HepG2 (cell line): ENCODE measurements at regions not wholly inside any gene's neighbourhood (a gene's known extent, or its start where the extent isn't known, plus 50 kb on each side); places are given as distances from the start of the nearest gene placed in this dataset.

Experiments used
- ARNT ChIP-seq: fragments of 450-650 bp; IDR thresholded peaks from 2 replicates; pipeline ENCODE4 v1.6.1; 2017
- CAMTA2 ChIP-seq: sonication (generic); formaldehyde crosslinking; IDR thresholded peaks from 2 replicates; pipeline ENCODE4 v1.4.0; 2020; ENCODE audit warnings: mild to moderate bottlenecking, missing genetic modification reagents, borderline replicate concordance
- CENPT ChIP-seq: sonication (generic); formaldehyde crosslinking; IDR thresholded peaks from 2 replicates; pipeline ENCODE4 v1.8.0; 2022; ENCODE audit warnings: low read depth, mild to moderate bottlenecking, moderate library complexity, missing genetic modification reagents
- GATA4 ChIP-seq: sonication (generic); IDR thresholded peaks from 2 replicates; pipeline ENCODE4 v1.6.1; 2016; ENCODE audit warnings: antibody characterized with exemption, low read depth, borderline replicate concordance
- HDAC2 ChIP-seq: sonication (generic); formaldehyde crosslinking; IDR thresholded peaks from 2 replicates; pipeline ENCODE4 v1.4.0; 2020; ENCODE audit warnings: missing genetic modification reagents
- HNF4A ChIP-seq: sonication (generic); formaldehyde crosslinking; IDR thresholded peaks from 2 replicates; pipeline ENCODE4 v1.4.0; 2020; ENCODE audit warnings: missing genetic modification reagents
- MIXL1 ChIP-seq: IDR thresholded peaks from 2 replicates; pipeline ENCODE4 v1.6.1; 2016
- NR2C2 ChIP-seq: sonication (generic); formaldehyde crosslinking; IDR thresholded peaks from 2 replicates; pipeline ENCODE4 v1.4.0; 2020; ENCODE audit warnings: missing genetic modification reagents, mild to moderate bottlenecking, moderate library complexity, borderline replicate concordance
- PCBP1 ChIP-seq: fragments of 200-400 bp; formaldehyde crosslinking; IDR thresholded peaks from 2 replicates; pipeline ENCODE4 v1.6.1; 2017; ENCODE audit warnings: mild to moderate bottlenecking, low read depth, low read length, borderline replicate concordance
- PITX1 ChIP-seq: sonication (generic); formaldehyde crosslinking; IDR thresholded peaks from 2 replicates; pipeline ENCODE4 v1.5.1; 2020; ENCODE audit warnings: mild to moderate bottlenecking, missing genetic modification reagents
- RXRB ChIP-seq: IDR thresholded peaks from 2 replicates; pipeline ENCODE4 v1.6.1; 2016; ENCODE audit warnings: borderline replicate concordance, missing genetic modification reagents, missing compliant biosample characterization
- SMAD3 ChIP-seq: sonication (generic); formaldehyde crosslinking; IDR thresholded peaks from 2 replicates; pipeline ENCODE4 v1.4.0; 2020; ENCODE audit warnings: missing genetic modification reagents
- TBL1XR1 ChIP-seq: fragments of 150-350 bp; IDR thresholded peaks from 2 replicates; pipeline ENCODE4 v1.6.1; 2014; ENCODE audit warnings: borderline replicate concordance, low read length; ENCODE audit not compliant: partially characterized antibody
- TCF7L2 ChIP-seq: IDR thresholded peaks from 2 replicates; pipeline ENCODE4 v1.6.1; 2011; ENCODE audit warnings: mild to moderate bottlenecking, low read depth, low read length, moderate library complexity
- ZNF17 ChIP-seq: sonication (generic); formaldehyde crosslinking; IDR thresholded peaks from 2 replicates; pipeline ENCODE4 v1.5.0; 2020; ENCODE audit warnings: mild to moderate bottlenecking, missing genetic modification reagents
- ZNF256 ChIP-seq: sonication (generic); formaldehyde crosslinking; conservative IDR thresholded peaks from 2 replicates; pipeline ENCODE4 v1.4.0; 2020; ENCODE audit warnings: missing genetic modification reagents
- ZNF441 ChIP-seq: sonication (generic); formaldehyde crosslinking; IDR thresholded peaks from 2 replicates; pipeline ENCODE4 v1.7.0; 2021; ENCODE audit warnings: missing genetic modification reagents, borderline replicate concordance
- ZNF7 ChIP-seq: IDR thresholded peaks from 2 replicates; pipeline ENCODE4 v1.6.1; 2016; ENCODE audit warnings: missing biosample characterization, missing genetic modification reagents
- ZNF747 ChIP-seq: sonication (generic); formaldehyde crosslinking; IDR thresholded peaks from 2 replicates; pipeline ENCODE4 v1.8.1; 2023; ENCODE audit warnings: missing genetic modification reagents, mild to moderate bottlenecking, borderline replicate concordance
- TF ChIP-seq, protein P1 (sequence below): sonication (generic); formaldehyde crosslinking; IDR thresholded peaks from 2 replicates; pipeline ENCODE4 v1.8.1; 2023; ENCODE audit warnings: mild to moderate bottlenecking, missing genetic modification reagents
- TF ChIP-seq, protein P2 (sequence below): IDR thresholded peaks from 2 replicates; pipeline ENCODE4 v1.6.1; 2012; ENCODE audit warnings: low read depth, low read length, improper control_type of control experiment
- TF ChIP-seq, protein P3 (sequence below): sonication (generic); formaldehyde crosslinking; IDR thresholded peaks from 2 replicates; pipeline ENCODE4 v1.8.0; 2022; ENCODE audit warnings: mild to moderate bottlenecking, missing genetic modification reagents
- TF ChIP-seq, protein P4 (sequence below): sonication (generic); formaldehyde crosslinking; IDR thresholded peaks from 2 replicates; pipeline ENCODE4 v1.4.0; 2020; ENCODE audit warnings: low read depth, mild to moderate bottlenecking, missing genetic modification reagents

DNA sequence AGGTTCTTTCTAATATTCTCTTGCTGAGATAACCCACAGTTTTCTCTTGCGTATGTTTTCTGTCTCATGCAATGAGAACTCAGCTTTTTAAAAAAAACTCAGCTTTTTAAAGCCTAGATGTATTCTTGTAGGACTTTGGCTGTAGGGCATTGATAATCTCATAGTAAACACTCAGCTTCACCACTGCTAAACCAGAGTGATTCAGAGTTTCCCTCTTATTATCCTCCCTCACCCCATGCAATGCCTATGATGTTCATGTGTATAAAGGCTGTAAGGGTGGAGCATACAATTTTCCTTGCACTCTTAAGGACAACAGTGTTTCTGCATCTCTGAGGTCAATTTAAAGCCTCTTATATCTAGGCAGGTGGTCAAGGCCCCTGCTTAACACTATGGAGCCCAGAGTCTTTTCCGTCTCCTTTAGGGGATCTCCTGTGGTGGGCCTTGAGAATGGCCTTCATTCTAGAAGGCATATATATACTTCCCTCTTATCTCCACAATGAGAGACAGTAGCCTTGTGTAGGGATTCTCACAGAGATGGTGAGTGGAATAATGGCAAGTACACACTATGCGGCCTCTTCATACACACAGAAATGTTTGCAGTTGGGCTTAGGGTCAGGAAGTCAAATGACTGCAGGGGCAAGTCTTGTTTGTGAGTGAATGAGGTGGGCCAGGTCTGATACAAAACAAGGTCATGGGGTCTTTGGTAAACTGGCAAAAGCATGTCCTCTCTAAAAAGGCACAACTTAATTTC lies 279.6 kb downstream of the HS3ST3A1 start (continued):
- TF ChIP-seq PITX1 (CRISPR knock-in tag) (peak; percentile 92), GATA4 (peak; percentile 80; the same call in 1 of the 2 replicates), SMAD3 (CRISPR knock-in tag) (peak; percentile 38; the same call in 1 of the 2 replicates), NR2C2 (CRISPR knock-in tag) (0 out of 2 replicates have a peak, but pooled peaks have one; percentile 41), ZNF747 (CRISPR knock-in tag) (0 out of 2 replicates have a peak, but pooled peaks have one; percentile 60), TBL1XR1 (no peak), RXRB (peak; percentile 71), ZNF17 (CRISPR knock-in tag) (no peak), CENPT (CRISPR knock-in tag) (no peak), TCF7L2 (peak; percentile 20; the same call in 1 of the 2 replicates), HDAC2 (CRISPR knock-in tag) (peak; percentile 90), ZNF441 (CRISPR knock-in tag) (0 out of 2 replicates have a peak, but pooled peaks have one; percentile 40), HNF4A (CRISPR knock-in tag) (peak; percentile 81), CAMTA2 (CRISPR knock-in tag) (no peak), ZNF256 (no peak), ZNF7 (CRISPR knock-in tag) (no peak), ARNT (no peak), PCBP1 (no peak), MIXL1 (CRISPR knock-in tag) (peak; percentile 37; the same call in 1 of the 2 replicates)
- TF ChIP-seq, protein P1, sequence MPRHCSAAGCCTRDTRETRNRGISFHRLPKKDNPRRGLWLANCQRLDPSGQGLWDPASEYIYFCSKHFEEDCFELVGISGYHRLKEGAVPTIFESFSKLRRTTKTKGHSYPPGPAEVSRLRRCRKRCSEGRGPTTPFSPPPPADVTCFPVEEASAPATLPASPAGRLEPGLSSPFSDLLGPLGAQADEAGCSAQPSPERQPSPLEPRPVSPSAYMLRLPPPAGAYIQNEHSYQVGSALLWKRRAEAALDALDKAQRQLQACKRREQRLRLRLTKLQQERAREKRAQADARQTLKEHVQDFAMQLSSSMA, result no peak
- TF ChIP-seq, protein P2, sequence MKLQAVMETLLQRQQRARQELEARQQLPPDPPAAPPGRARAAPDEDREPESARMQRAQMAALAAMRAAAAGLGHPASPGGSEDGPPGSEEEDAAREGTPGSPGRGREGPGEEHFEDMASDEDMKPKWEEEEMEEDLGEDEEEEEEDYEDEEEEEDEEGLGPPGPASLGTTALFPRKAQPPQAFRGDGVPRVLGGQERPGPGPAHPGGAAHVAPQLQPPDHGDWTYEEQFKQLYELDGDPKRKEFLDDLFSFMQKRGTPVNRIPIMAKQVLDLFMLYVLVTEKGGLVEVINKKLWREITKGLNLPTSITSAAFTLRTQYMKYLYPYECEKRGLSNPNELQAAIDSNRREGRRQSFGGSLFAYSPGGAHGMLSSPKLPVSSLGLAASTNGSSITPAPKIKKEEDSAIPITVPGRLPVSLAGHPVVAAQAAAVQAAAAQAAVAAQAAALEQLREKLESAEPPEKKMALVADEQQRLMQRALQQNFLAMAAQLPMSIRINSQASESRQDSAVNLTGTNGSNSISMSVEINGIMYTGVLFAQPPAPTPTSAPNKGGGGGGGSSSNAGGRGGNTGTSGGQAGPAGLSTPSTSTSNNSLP, result no peak
- TF ChIP-seq, protein P3, sequence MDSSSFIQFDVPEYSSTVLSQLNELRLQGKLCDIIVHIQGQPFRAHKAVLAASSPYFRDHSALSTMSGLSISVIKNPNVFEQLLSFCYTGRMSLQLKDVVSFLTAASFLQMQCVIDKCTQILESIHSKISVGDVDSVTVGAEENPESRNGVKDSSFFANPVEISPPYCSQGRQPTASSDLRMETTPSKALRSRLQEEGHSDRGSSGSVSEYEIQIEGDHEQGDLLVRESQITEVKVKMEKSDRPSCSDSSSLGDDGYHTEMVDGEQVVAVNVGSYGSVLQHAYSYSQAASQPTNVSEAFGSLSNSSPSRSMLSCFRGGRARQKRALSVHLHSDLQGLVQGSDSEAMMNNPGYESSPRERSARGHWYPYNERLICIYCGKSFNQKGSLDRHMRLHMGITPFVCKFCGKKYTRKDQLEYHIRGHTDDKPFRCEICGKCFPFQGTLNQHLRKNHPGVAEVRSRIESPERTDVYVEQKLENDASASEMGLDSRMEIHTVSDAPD, result 0 out of 2 replicates have a peak, but pooled peaks have one; percentile 14
- TF ChIP-seq, protein P4, sequence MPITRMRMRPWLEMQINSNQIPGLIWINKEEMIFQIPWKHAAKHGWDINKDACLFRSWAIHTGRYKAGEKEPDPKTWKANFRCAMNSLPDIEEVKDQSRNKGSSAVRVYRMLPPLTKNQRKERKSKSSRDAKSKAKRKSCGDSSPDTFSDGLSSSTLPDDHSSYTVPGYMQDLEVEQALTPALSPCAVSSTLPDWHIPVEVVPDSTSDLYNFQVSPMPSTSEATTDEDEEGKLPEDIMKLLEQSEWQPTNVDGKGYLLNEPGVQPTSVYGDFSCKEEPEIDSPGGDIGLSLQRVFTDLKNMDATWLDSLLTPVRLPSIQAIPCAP (CRISPR knock-in tag), result no peak
